B cell (primary cell): ENCODE measurements at regions not wholly inside any gene's neighbourhood (a gene's known extent, or its start where the extent isn't known, plus 50 kb on each side); places are given as distances from the start of the nearest gene placed in this dataset.

Experiments used
- ATAC-seq: fragments of 200-7000 bp; cut with Tn5 transposase; one replicate; pipeline ENCODE4 v1.10.0; 2021; ENCODE audit warnings: low read depth, mild to moderate bottlenecking, moderate number of reproducible peaks, moderate library complexity
- CTCF ChIA-PET: fragments of 350-600 bp; sonication (Branson Sonifier 250); formaldehyde crosslinking; loops from one replicate; lab custom pipeline; 2021; ENCODE audit warnings: antibody characterized with exemption, inconsistent platforms; lab: Charles Lee
- POLR2A ChIA-PET: fragments of 350-600 bp; sonication (Branson Sonifier 250); formaldehyde crosslinking; loops from one replicate; lab custom pipeline; 2021; ENCODE audit warnings: antibody characterized with exemption; lab: Charles Lee
- DNase-seq: peaks from one replicate; pipeline ENCODE4 v3.0.0; 2013
- H2AFZ ChIP-seq: 2 replicates; pipeline ENCODE4 v1.6.1; 2012; ENCODE audit warnings: mild to moderate bottlenecking, low read depth, low read length; ENCODE audit not compliant: insufficient read depth, poor library complexity, severe bottlenecking
- H3K27ac ChIP-seq, 2 donors: 1 replicate in 1 of 2; 2 replicates in 1 of 2; pipeline ENCODE4 v1.5.1; 2012 to 2013; ENCODE audit warnings: low read length in 2 of 2, mild to moderate bottlenecking in 2 of 2, moderate library complexity in 1 of 2
- H3K27me3 ChIP-seq, 4 experiments: fragments of 200-600 bp in 1 of 4; sonication (generic) in 1 of 4; replicated peaks in 1 of 4; 1 replicate in 2 of 4; 2 replicates in 2 of 4; pipeline versions ENCODE4 v1.6.1 to v1.7.0; 2013 to 2016; ENCODE audit warnings: low read length in 3 of 4, mild to moderate bottlenecking in 2 of 4, mixed read lengths in 1 of 4, moderate library complexity in 1 of 4; ENCODE audit not compliant: insufficient read depth in 4 of 4, control insufficient read depth in 3 of 4; ENCODE audit errors: control extremely low read depth in 1 of 4
- H3K36me3 ChIP-seq, 2 experiments: replicated peaks in 1 of 2; 1 replicate in 1 of 2; 2 replicates in 1 of 2; pipeline versions ENCODE4 v1.6.1 to v1.7.1; 2013; ENCODE audit warnings: low read length in 1 of 2; ENCODE audit not compliant: insufficient read depth in 2 of 2, control insufficient read depth in 1 of 2; ENCODE audit errors: control extremely low read depth in 1 of 2, extremely low read depth in 1 of 2
- H3K4me1 ChIP-seq, 2 donors: fragments of 200-600 bp in 1 of 2; sonication (generic) in 1 of 2; 1 replicate in 1 of 2; 2 replicates in 1 of 2; pipeline versions ENCODE4 v1.5.1 to v1.6.1; 2013 to 2017; ENCODE audit warnings: low read length in 2 of 2; ENCODE audit not compliant: control insufficient read depth in 2 of 2, insufficient read depth in 2 of 2
- H3K4me2 ChIP-seq: replicated peaks from 2 replicates; pipeline ENCODE3; 2012; ENCODE audit warnings: mild to moderate bottlenecking, low read depth, low read length; ENCODE audit not compliant: poor library complexity, severe bottlenecking
- H3K4me3 ChIP-seq, 5 experiments: fragments of 200-600 bp in 1 of 5; sonication (generic) in 1 of 5; 1 replicate in 3 of 5; 2 replicates in 2 of 5; pipeline versions ENCODE4 v1.5.1 to v1.7.0; 2011 to 2016; ENCODE audit warnings: low read length in 4 of 5, mild to moderate bottlenecking in 4 of 5, low read depth in 2 of 5, control low read depth in 1 of 5, moderate library complexity in 1 of 5; ENCODE audit not compliant: insufficient read depth in 1 of 5; ENCODE audit errors: control extremely low read depth in 1 of 5, extremely low read depth in 1 of 5
- H3K79me2 ChIP-seq: fragments of 200-600 bp; sonication (generic); one replicate; pipeline ENCODE4 v1.6.0; 2016; ENCODE audit warnings: low read length; ENCODE audit not compliant: control insufficient read depth, insufficient read depth
- H3K9ac ChIP-seq: fragments of 200-600 bp; sonication (generic); 2 replicates; pipeline ENCODE4 v1.6.1; 2017; ENCODE audit warnings: mild to moderate bottlenecking, low read length, moderate library complexity
- H3K9me3 ChIP-seq, 3 donors: one replicate each; pipeline versions ENCODE4 v1.6.1 to v1.7.1; 2013; ENCODE audit warnings: low read length in 2 of 3; ENCODE audit not compliant: control insufficient read depth in 2 of 3, insufficient read depth in 1 of 3; ENCODE audit errors: control extremely low read depth in 1 of 3
- H4K20me1 ChIP-seq: 2 replicates; pipeline ENCODE4 v1.6.0; 2012; ENCODE audit warnings: mild to moderate bottlenecking, low read length; ENCODE audit not compliant: insufficient read depth, control insufficient read depth, poor library complexity, severe bottlenecking
- H3K27ac Mint-ChIP-seq: one replicate; pipeline ENCODE4 v1.8.0; 2021; ENCODE audit warnings: mixed read lengths
- H3K27me3 Mint-ChIP-seq: one replicate; pipeline ENCODE4 v1.8.0; 2021; ENCODE audit warnings: mixed read lengths
- H3K4me1 Mint-ChIP-seq: one replicate; pipeline ENCODE4 v1.8.0; 2021; ENCODE audit warnings: mixed read lengths
- H3K4me3 Mint-ChIP-seq: one replicate; pipeline ENCODE4 v1.8.0; 2021; ENCODE audit warnings: mixed read lengths
- H3K9me3 Mint-ChIP-seq: one replicate; pipeline ENCODE4 v1.8.0; 2022; ENCODE audit warnings: mixed read lengths; ENCODE audit not compliant: insufficient read depth
- EZH2 ChIP-seq: IDR thresholded peaks from 2 replicates; pipeline ENCODE4 v1.6.1; 2012; ENCODE audit warnings: borderline replicate concordance, low read depth, mild to moderate bottlenecking, moderate library complexity, low read length; ENCODE audit not compliant: insufficient read depth, poor library complexity, severe bottlenecking
- WGBS: methylation state at CpG from one replicate; pipeline ENCODE4 v1.1.5; 2013; ENCODE audit warnings: missing lambda C conversion rate; ENCODE audit not compliant: insufficient coverage; 5-methylcytosine and 5-hydroxymethylcytosine counted together
- intact Hi-C: fragments of 100-400 bp; cut with micrococcal nuclease; formaldehyde crosslinking; loops from one replicate; pipeline ENCODE4 v1.10.0; 2022
- TF ChIP-seq, protein P1 (sequence below): fragments of 200-600 bp; IDR thresholded peaks from one replicate; pipeline ENCODE4 v1.8.0; 2022; ENCODE audit warnings: antibody characterized with exemption, mild to moderate bottlenecking

- POLR2A ChIA-PET: no interaction called here
- H3K4me1 ChIP-seq: peaks cover 0 to 9% of the 10 kb centered on the region in 2 donors
- ATAC-seq (no peak), DNase-seq (no peak)
- no peaks in the 10 kb centered on the region for H3K9me3 Mint-ChIP-seq
- no peak overlapping the region for H2AFZ ChIP-seq
- TF ChIP-seq, protein P1, sequence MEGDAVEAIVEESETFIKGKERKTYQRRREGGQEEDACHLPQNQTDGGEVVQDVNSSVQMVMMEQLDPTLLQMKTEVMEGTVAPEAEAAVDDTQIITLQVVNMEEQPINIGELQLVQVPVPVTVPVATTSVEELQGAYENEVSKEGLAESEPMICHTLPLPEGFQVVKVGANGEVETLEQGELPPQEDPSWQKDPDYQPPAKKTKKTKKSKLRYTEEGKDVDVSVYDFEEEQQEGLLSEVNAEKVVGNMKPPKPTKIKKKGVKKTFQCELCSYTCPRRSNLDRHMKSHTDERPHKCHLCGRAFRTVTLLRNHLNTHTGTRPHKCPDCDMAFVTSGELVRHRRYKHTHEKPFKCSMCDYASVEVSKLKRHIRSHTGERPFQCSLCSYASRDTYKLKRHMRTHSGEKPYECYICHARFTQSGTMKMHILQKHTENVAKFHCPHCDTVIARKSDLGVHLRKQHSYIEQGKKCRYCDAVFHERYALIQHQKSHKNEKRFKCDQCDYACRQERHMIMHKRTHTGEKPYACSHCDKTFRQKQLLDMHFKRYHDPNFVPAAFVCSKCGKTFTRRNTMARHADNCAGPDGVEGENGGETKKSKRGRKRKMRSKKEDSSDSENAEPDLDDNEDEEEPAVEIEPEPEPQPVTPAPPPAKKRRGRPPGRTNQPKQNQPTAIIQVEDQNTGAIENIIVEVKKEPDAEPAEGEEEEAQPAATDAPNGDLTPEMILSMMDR: no peak
- TF ChIP-seq EZH2: no peak
- peaks cover 0 to 10% (median 0%) of the 10 kb centered on the region in 3 donors for H3K9me3 ChIP-seq
- H3K4me2 ChIP-seq: no peak overlapping the region
- H3K9ac ChIP-seq: no peak overlapping the region
- no peaks in the 10 kb centered on the region for H4K20me1 ChIP-seq
- no peak overlapping the region for H3K27ac Mint-ChIP-seq
- H3K4me1 Mint-ChIP-seq: peaks cover 19% of the 10 kb centered on the region
- intact Hi-C loops: no loop called here
- no peak overlapping the region for H3K4me3 ChIP-seq
- no peak overlapping the region for H3K27ac ChIP-seq
- no peaks in the 10 kb centered on the region for H3K36me3 ChIP-seq
- WGBS: 77% methylated on average over 9 of the region's 16 CpGs
- CTCF ChIA-PET: no interaction called here
- H3K27me3 ChIP-seq: peaks cover 0 to 19% (median 1%) of the 10 kb centered on the region in 4 experiments
- H3K4me3 Mint-ChIP-seq: no peak overlapping the region
- no peaks in the 10 kb centered on the region for H3K79me2 ChIP-seq
- peaks cover 22% of the 10 kb centered on the region for H3K27me3 Mint-ChIP-seq
Measured at GRCh38 chr20:48455651-48456365, 372.0 kb downstream of the PREX1 start.

DNA sequence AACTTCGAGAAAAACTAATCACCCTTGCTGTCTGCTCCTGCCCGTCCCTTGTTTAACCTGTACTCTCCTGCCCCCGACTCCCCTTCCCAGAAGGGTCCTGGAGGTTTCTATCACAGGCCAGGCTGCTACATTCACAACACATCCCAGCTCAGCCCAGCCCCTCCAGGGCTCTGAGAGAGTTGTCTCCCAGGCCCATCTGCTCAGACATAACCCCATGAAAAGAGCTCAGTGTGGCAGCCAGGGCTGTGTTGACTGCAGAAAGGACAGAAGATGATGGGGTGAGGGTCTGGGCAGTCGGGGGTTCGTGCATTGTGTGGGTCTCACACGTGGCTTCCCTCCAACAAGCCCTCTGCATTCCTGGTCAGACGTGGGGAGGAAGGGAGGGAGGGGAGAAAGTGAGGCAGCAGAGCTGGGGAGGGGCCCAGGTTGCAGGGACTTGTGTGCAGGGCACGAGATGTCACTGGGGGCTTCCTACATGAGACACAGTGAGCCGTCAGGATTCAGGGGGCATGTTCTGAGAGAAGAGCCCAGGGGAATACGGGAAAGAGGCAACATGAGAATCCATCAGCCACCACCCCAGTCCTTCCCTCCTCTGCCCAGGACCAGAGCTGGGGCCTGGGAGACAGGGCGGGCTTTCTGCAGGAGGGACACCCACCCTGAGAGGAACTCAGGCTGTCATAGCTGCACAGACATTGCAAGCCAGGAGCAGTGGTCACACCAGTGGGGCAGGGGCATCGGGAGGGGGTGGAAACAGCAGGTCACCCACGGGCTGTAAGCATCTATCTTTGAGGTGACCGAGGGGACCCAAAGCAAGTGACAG, 372.9 kb downstream of the PREX1 start:
- H3K4me2 ChIP-seq: no peak overlapping the region
- no peak for DNase-seq
- CTCF ChIA-PET: no interaction called here
- H2AFZ ChIP-seq: no peak overlapping the region
- no peaks in the 10 kb centered on the region for H3K9me3 Mint-ChIP-seq
- peaks cover 18% of the 10 kb centered on the region for H3K27me3 Mint-ChIP-seq
- TF ChIP-seq EZH2: no peak
- TF ChIP-seq, protein P1: no peak
- H3K27ac Mint-ChIP-seq: no peak overlapping the region
- WGBS: 75% methylated on average over 11 of the region's 14 CpGs
- H3K27me3 ChIP-seq: peaks cover 0 to 19% (median 1%) of the 10 kb centered on the region in 4 experiments
- peaks cover 16% of the 10 kb centered on the region for H3K4me1 Mint-ChIP-seq
- H3K27ac ChIP-seq: no peak overlapping the region
- no peaks in the 10 kb centered on the region for H3K36me3 ChIP-seq
- intact Hi-C loops: no loop called here
- no peaks in the 10 kb centered on the region for H3K79me2 ChIP-seq
- POLR2A ChIA-PET: no interaction called here
- H4K20me1 ChIP-seq: no peaks in the 10 kb centered on the region
- ATAC-seq: no peak
- no peak overlapping the region for H3K4me3 Mint-ChIP-seq
- H3K9me3 ChIP-seq: peaks cover 0 to 12% (median 0%) of the 10 kb centered on the region in 3 donors
- H3K4me1 ChIP-seq: peaks cover 0 to 7% of the 10 kb centered on the region in 2 donors
- no peak overlapping the region for H3K4me3 ChIP-seq
- H3K9ac ChIP-seq: no peak overlapping the region
